ENCODE measurements at regions not wholly inside any gene's neighbourhood (a gene's known extent, or its start where the extent isn't known, plus 50 kb on each side); places are given as distances from the start of the nearest gene placed in this dataset.
"Not testable (repeated sequence)": the region's sequence is repeated elsewhere in the genome, so short reads cannot be mapped to it uniquely, and the experiment has no call there.

GRCh38 chr22:17300926-17301325 is 68.3 kb upstream of the CECR2 start:
- Histone ChIP-seq H3K4me1 (ENCODE audit: low read length) (peaks cover 12% of the 10 kb centered on the region), H3K36me3 (replicated peaks; ENCODE audit: insufficient read depth, low read length) (no peaks in the 10 kb centered on the region), H3K4me2 (ENCODE audit: low read depth, low read length) (no peak overlapping the region), H2AFZ (ENCODE audit: low read length) (no peak overlapping the region), H3K4me3 (ENCODE audit: low read length) (no peak overlapping the region), H3K9ac (ENCODE audit: low read length) (no peak overlapping the region), H3F3A (ENCODE audit: insufficient read depth, low read length) (no peaks in the 10 kb centered on the region), H3K27me3 (replicated peaks; ENCODE audit: insufficient read depth, low read length) (no peaks in the 10 kb centered on the region), H3K27ac (ENCODE audit: low read length) (no peak overlapping the region), H3K79me2 (ENCODE audit: low read length) (no peaks in the 10 kb centered on the region), H4K20me1 (ENCODE audit: insufficient read depth, low read length) (no peaks in the 10 kb centered on the region), H3K9me3 (replicated peaks; ENCODE audit: insufficient read depth, low read length) (no peaks in the 10 kb centered on the region), H3K9me2 (replicated peaks; ENCODE audit: insufficient read depth, low read length) (no peaks in the 10 kb centered on the region)
- TF ChIP-seq EZH2 (optimal IDR thresholded peaks at IDR 0.05; ENCODE audit: low read depth, low read length) (no peak), CTCF (IDR thresholded peaks at IDR 0.05; ENCODE audit: low read length) (no peak), EZH2phosphoT487 (IDR thresholded peaks at IDR 0.05; ENCODE audit: low read length) (no peak)
- no peak for DNase-seq

- not testable (repeated sequence) for H3K4me2 ChIP-seq (ENCODE audit: low read depth, low read length); DNase-seq; H3K9me2 ChIP-seq (replicated peaks; ENCODE audit: insufficient read depth, low read length); H2AFZ ChIP-seq (ENCODE audit: low read length); H3K9ac ChIP-seq (ENCODE audit: low read length); H3K36me3 ChIP-seq (replicated peaks; ENCODE audit: insufficient read depth, low read length); H3K9me3 ChIP-seq (replicated peaks; ENCODE audit: insufficient read depth, low read length); H3K79me2 ChIP-seq (ENCODE audit: low read length); H3F3A ChIP-seq (ENCODE audit: insufficient read depth, low read length); H4K20me1 ChIP-seq (ENCODE audit: insufficient read depth, low read length); H3K4me1 ChIP-seq (ENCODE audit: low read length); H3K27ac ChIP-seq (ENCODE audit: low read length); H3K27me3 ChIP-seq (replicated peaks; ENCODE audit: insufficient read depth, low read length); H3K4me3 ChIP-seq (ENCODE audit: low read length)
These were observed 70.3 kb upstream of the CECR2 start for GRCh38 chr22:17298805-17299502.

GRCh38 chr22:17285656-17286055 is 66.4 kb upstream of the ADA2 start:
- Histone ChIP-seq H3K9me2 (replicated peaks; ENCODE audit: insufficient read depth, low read length) (no peaks in the 10 kb centered on the region), H3K27ac (ENCODE audit: low read length) (no peak overlapping the region), H3K9me3 (replicated peaks; ENCODE audit: insufficient read depth, low read length) (no peaks in the 10 kb centered on the region), H3K4me1 (ENCODE audit: low read length) (peaks cover 10% of the 10 kb centered on the region), H3F3A (ENCODE audit: insufficient read depth, low read length) (peaks cover 7% of the 10 kb centered on the region), H3K4me3 (ENCODE audit: low read length) (no peak overlapping the region), H3K79me2 (ENCODE audit: low read length) (no peaks in the 10 kb centered on the region), H4K20me1 (ENCODE audit: insufficient read depth, low read length) (no peaks in the 10 kb centered on the region), H3K4me2 (ENCODE audit: low read depth, low read length) (no peak overlapping the region), H3K9ac (ENCODE audit: low read length) (no peak overlapping the region), H2AFZ (ENCODE audit: low read length) (no peak overlapping the region), H3K36me3 (replicated peaks; ENCODE audit: insufficient read depth, low read length) (no peaks in the 10 kb centered on the region), H3K27me3 (replicated peaks; ENCODE audit: insufficient read depth, low read length) (no peaks in the 10 kb centered on the region)
- no peak for TF ChIP-seq CTCF (IDR thresholded peaks at IDR 0.05; ENCODE audit: low read length)
- TF ChIP-seq EZH2 (optimal IDR thresholded peaks at IDR 0.05; ENCODE audit: low read depth, low read length): no peak
- TF ChIP-seq EZH2phosphoT487 (IDR thresholded peaks at IDR 0.05; ENCODE audit: low read length): no peak
- no peak for DNase-seq

- Histone ChIP-seq H3K9me3 (replicated peaks; ENCODE audit: insufficient read depth, low read length) (no peaks in the 10 kb centered on the region), H3K79me2 (ENCODE audit: low read length) (no peaks in the 10 kb centered on the region), H3K4me2 (ENCODE audit: low read depth, low read length) (no peak overlapping the region), H3K27ac (ENCODE audit: low read length) (no peak overlapping the region), H3K36me3 (replicated peaks; ENCODE audit: insufficient read depth, low read length) (no peaks in the 10 kb centered on the region), H3K9ac (ENCODE audit: low read length) (no peak overlapping the region), H4K20me1 (ENCODE audit: insufficient read depth, low read length) (no peaks in the 10 kb centered on the region), H3K4me3 (ENCODE audit: low read length) (no peak overlapping the region), H3K9me2 (replicated peaks; ENCODE audit: insufficient read depth, low read length) (no peaks in the 10 kb centered on the region), H2AFZ (ENCODE audit: low read length) (no peak overlapping the region), H3K27me3 (replicated peaks; ENCODE audit: insufficient read depth, low read length) (no peaks in the 10 kb centered on the region), H3F3A (ENCODE audit: insufficient read depth, low read length) (peaks cover 12% of the 10 kb centered on the region), H3K4me1 (ENCODE audit: low read length) (peaks cover 13% of the 10 kb centered on the region)
- DNase-seq: no peak
- no peak for TF ChIP-seq EZH2phosphoT487 (IDR thresholded peaks at IDR 0.05; ENCODE audit: low read length)
- TF ChIP-seq EZH2 (optimal IDR thresholded peaks at IDR 0.05; ENCODE audit: low read depth, low read length): no peak
- no peak for TF ChIP-seq CTCF (IDR thresholded peaks at IDR 0.05; ENCODE audit: low read length)
These were observed 65.7 kb upstream of the ADA2 start for GRCh38 chr22:17284888-17285287.

All from MM.1S (cell line).